SK-N-SH treated with all-trans-retinoic acid at 6 μM for 48 hours (cell line): ENCODE measurements at regions not wholly inside any gene's neighbourhood (a gene's known extent, or its start where the extent isn't known, plus 50 kb on each side); places are given as distances from the start of the nearest gene placed in this dataset.

ENCODE experiments used
- ATAC-seq: fragments of 200-7000 bp; cut with Tn5 transposase; 3 replicates; pipeline ENCODE4 v1.9.1; 2020; ENCODE audit warnings: mild to moderate bottlenecking, moderate library complexity
- ARNTL ChIP-seq: fragments of 450-650 bp; formaldehyde crosslinking; IDR thresholded peaks from 2 replicates; pipeline ENCODE4 v1.5.0; 2020; ENCODE audit warnings: low read depth, mild to moderate bottlenecking, moderate library complexity, borderline replicate concordance
- CSDC2 ChIP-seq: fragments of 250-450 bp; sonication (Bioruptor Pico); IDR thresholded peaks from 2 replicates; pipeline ENCODE4 v1.5.0; 2020; ENCODE audit warnings: mild to moderate bottlenecking, moderate library complexity
- ESRRG ChIP-seq: fragments of 250-450 bp; sonication (Bioruptor Pico); IDR thresholded peaks from 2 replicates; pipeline ENCODE4 v1.6.1; 2021; ENCODE audit warnings: mild to moderate bottlenecking
- GLIS3 ChIP-seq: fragments of 250-450 bp; sonication (Bioruptor Pico); IDR thresholded peaks from 2 replicates; pipeline ENCODE4 v1.5.0; 2020; ENCODE audit warnings: mild to moderate bottlenecking, moderate library complexity
- OSR1 ChIP-seq: fragments of 250-450 bp; sonication (Bioruptor Pico); IDR thresholded peaks from 2 replicates; pipeline ENCODE4 v1.8.0; 2022; ENCODE audit warnings: moderate library complexity, mild to moderate bottlenecking, inconsistent platforms
- PPARA ChIP-seq: fragments of 250-450 bp; sonication (Bioruptor Pico); IDR thresholded peaks from 2 replicates; pipeline ENCODE4 v1.5.0; 2020; ENCODE audit warnings: mild to moderate bottlenecking, borderline replicate concordance
- RARB ChIP-seq: fragments of 250-450 bp; sonication (Bioruptor Pico); IDR thresholded peaks from 2 replicates; pipeline ENCODE4 v1.8.0; 2021; ENCODE audit warnings: mild to moderate bottlenecking, moderate library complexity
- SNAI2 ChIP-seq: fragments of 250-450 bp; sonication (Bioruptor Pico); IDR thresholded peaks from 2 replicates; pipeline ENCODE4 v1.5.0; 2020; ENCODE audit warnings: mild to moderate bottlenecking, moderate library complexity
- TOX ChIP-seq: fragments of 250-450 bp; sonication (Bioruptor Pico); IDR thresholded peaks from 2 replicates; pipeline ENCODE4 v1.8.0; 2021; ENCODE audit warnings: mild to moderate bottlenecking, moderate library complexity, borderline replicate concordance
- ZC3H10 ChIP-seq: fragments of 250-450 bp; sonication (Bioruptor Pico); IDR thresholded peaks from 2 replicates; pipeline ENCODE4 v1.5.1; 2021; ENCODE audit warnings: mild to moderate bottlenecking, moderate library complexity
- ZFP3 ChIP-seq: fragments of 250-450 bp; sonication (Bioruptor Pico); IDR thresholded peaks from 2 replicates; pipeline ENCODE4 v1.5.0; 2020; ENCODE audit warnings: mild to moderate bottlenecking, moderate library complexity
- ZFP30 ChIP-seq: fragments of 450-650 bp; formaldehyde crosslinking; IDR thresholded peaks from 2 replicates; pipeline ENCODE4 v1.5.0; 2022; ENCODE audit warnings: mild to moderate bottlenecking, moderate library complexity
- ZNF565 ChIP-seq: fragments of 450-650 bp; formaldehyde crosslinking; conservative IDR thresholded peaks from 2 replicates; pipeline ENCODE4 v1.5.0; 2020; ENCODE audit warnings: low read depth, mild to moderate bottlenecking, moderate library complexity
- ZNF70 ChIP-seq: fragments of 450-650 bp; formaldehyde crosslinking; IDR thresholded peaks from 2 replicates; pipeline ENCODE4 v1.5.0; 2020; ENCODE audit warnings: mild to moderate bottlenecking, moderate library complexity
- ZNF8 ChIP-seq: fragments of 450-650 bp; formaldehyde crosslinking; IDR thresholded peaks from 2 replicates; pipeline ENCODE4 v1.5.0; 2020; ENCODE audit warnings: mild to moderate bottlenecking, moderate library complexity
- TF ChIP-seq, protein P1 (sequence below): fragments of 250-450 bp; sonication (Bioruptor Pico); IDR thresholded peaks from 2 replicates; pipeline ENCODE4 v1.8.0; 2021; ENCODE audit warnings: low read depth, mild to moderate bottlenecking, moderate library complexity, borderline replicate concordance
- TF ChIP-seq, protein P2 (sequence below): fragments of 250-450 bp; sonication (Bioruptor Pico); IDR thresholded peaks from 2 replicates; pipeline ENCODE4 v1.8.0; 2020; ENCODE audit warnings: mild to moderate bottlenecking, moderate library complexity, borderline replicate concordance
- TF ChIP-seq, protein P3 (sequence below): fragments of 250-450 bp; sonication (Bioruptor Pico); IDR thresholded peaks from 2 replicates; pipeline ENCODE4 v1.5.1; 2020; ENCODE audit warnings: low read depth, mild to moderate bottlenecking, moderate library complexity
- TF ChIP-seq, protein P4 (sequence below): fragments of 250-450 bp; sonication (Bioruptor Pico); IDR thresholded peaks from 2 replicates; pipeline ENCODE4 v1.5.1; 2021; ENCODE audit warnings: mild to moderate bottlenecking, moderate library complexity
- TF ChIP-seq, protein P5 (sequence below): fragments of 250-450 bp; sonication (Bioruptor Pico); IDR thresholded peaks from 2 replicates; pipeline ENCODE4 v1.5.0; 2020; ENCODE audit warnings: mild to moderate bottlenecking, moderate library complexity

DNA sequence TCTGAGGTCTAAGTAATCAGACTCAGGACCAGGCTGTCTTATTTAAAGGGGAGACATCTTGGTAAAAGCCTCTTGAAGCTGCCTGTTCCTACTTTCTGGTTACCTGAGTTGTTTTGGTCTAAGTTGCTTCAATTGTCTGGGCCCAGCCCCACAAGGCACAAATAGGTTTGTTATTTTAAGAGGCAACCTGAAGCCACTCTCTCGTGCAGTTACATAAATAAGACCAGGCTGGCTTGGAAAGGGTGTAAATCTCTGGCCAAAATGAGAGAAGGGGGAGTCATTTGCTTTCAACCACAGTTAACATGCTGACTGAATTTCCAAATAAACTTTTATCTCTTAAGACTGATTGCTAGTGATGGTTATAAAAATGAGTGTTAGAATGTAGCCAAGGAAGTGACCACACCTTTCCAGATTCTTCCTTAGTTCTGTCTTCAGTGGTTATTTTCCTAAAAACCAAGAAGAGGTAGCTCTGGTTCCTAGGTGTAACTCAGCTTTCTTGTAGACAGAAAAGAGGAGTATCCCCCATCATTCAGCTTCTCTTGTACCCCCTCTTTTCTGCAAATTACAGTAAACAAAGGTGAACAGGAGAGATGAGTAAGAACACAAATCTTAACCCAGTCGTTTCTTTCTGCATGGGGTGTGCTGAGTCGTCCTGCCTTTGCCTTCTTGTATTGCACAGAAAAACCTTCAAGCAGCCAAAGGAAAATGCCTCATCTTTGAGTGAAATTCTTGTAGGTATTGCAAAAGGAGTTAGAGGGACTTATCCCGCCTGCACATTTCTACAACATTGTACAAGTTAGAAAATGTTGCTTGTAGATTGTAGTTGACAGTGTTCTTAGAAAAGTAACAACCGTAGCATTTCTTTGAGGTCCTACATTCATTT lies 161.5 kb upstream of the NT5C1B start:
- TF ChIP-seq ARNTL (no peak), ZC3H10 (CRISPR knock-in tag) (no peak), ZFP30 (CRISPR knock-in tag) (no peak), RARB (CRISPR knock-in tag) (no peak), CSDC2 (no peak), ZNF565 (CRISPR knock-in tag) (no peak)
- TF ChIP-seq, protein P1, sequence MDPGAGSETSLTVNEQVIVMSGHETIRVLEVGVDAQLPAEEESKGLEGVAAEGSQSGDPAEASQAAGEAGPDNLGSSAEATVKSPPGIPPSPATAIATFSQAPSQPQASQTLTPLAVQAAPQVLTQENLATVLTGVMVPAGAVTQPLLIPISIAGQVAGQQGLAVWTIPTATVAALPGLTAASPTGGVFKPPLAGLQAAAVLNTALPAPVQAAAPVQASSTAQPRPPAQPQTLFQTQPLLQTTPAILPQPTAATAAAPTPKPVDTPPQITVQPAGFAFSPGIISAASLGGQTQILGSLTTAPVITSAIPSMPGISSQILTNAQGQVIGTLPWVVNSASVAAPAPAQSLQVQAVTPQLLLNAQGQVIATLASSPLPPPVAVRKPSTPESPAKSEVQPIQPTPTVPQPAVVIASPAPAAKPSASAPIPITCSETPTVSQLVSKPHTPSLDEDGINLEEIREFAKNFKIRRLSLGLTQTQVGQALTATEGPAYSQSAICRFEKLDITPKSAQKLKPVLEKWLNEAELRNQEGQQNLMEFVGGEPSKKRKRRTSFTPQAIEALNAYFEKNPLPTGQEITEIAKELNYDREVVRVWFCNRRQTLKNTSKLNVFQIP: no peak
- ATAC-seq: peak; percentile 59

DNA sequence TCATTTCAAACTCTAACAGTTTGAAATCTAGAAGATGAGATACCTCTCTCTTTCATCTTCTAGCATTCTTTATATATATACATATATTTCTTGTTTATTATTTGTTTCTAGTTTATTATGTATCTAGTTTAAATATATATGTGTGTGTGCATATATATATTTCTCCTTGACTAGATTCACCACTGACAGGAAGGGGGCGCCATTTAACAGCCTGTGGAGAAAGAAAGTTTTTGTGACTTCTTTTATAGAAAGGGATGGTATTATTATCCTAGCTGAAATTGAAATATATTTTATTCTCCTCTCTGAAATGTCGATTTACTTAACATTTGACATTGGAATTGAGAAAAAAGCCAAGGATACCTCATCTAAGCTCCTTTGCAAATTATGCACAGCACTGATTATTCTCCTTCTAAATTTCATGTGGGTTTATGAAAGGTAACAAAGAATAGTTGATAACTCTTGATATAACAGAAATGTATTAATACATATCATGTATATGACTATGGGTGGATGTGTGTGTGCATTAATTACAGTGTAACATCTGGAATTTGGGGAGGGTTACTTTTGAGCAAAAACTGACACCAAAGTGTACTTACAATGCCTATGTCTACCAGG lies 160.7 kb upstream of the NT5C1B start:
- TF ChIP-seq ZNF565 (CRISPR knock-in tag) (no peak), ZFP3 (CRISPR knock-in tag) (no peak), ZFP30 (CRISPR knock-in tag) (no peak), GLIS3 (CRISPR knock-in tag) (no peak), ZNF70 (no peak), TOX (no peak), CSDC2 (no peak), ZC3H10 (CRISPR knock-in tag) (no peak), PPARA (CRISPR knock-in tag) (no peak), ARNTL (no peak), ESRRG (no peak), RARB (CRISPR knock-in tag) (no peak)
- TF ChIP-seq, protein P2, sequence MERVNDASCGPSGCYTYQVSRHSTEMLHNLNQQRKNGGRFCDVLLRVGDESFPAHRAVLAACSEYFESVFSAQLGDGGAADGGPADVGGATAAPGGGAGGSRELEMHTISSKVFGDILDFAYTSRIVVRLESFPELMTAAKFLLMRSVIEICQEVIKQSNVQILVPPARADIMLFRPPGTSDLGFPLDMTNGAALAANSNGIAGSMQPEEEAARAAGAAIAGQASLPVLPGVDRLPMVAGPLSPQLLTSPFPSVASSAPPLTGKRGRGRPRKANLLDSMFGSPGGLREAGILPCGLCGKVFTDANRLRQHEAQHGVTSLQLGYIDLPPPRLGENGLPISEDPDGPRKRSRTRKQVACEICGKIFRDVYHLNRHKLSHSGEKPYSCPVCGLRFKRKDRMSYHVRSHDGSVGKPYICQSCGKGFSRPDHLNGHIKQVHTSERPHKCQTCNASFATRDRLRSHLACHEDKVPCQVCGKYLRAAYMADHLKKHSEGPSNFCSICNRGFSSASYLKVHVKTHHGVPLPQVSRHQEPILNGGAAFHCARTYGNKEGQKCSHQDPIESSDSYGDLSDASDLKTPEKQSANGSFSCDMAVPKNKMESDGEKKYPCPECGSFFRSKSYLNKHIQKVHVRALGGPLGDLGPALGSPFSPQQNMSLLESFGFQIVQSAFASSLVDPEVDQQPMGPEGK (CRISPR knock-in tag): no peak
- TF ChIP-seq, protein P1: no peak
- TF ChIP-seq, protein P3, sequence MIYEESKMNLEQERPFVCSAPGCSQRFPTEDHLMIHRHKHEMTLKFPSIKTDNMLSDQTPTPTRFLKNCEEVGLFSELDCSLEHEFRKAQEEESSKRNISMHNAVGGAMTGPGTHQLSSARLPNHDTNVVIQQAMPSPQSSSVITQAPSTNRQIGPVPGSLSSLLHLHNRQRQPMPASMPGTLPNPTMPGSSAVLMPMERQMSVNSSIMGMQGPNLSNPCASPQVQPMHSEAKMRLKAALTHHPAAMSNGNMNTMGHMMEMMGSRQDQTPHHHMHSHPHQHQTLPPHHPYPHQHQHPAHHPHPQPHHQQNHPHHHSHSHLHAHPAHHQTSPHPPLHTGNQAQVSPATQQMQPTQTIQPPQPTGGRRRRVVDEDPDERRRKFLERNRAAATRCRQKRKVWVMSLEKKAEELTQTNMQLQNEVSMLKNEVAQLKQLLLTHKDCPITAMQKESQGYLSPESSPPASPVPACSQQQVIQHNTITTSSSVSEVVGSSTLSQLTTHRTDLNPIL (CRISPR knock-in tag): no peak
- TF ChIP-seq, protein P4, sequence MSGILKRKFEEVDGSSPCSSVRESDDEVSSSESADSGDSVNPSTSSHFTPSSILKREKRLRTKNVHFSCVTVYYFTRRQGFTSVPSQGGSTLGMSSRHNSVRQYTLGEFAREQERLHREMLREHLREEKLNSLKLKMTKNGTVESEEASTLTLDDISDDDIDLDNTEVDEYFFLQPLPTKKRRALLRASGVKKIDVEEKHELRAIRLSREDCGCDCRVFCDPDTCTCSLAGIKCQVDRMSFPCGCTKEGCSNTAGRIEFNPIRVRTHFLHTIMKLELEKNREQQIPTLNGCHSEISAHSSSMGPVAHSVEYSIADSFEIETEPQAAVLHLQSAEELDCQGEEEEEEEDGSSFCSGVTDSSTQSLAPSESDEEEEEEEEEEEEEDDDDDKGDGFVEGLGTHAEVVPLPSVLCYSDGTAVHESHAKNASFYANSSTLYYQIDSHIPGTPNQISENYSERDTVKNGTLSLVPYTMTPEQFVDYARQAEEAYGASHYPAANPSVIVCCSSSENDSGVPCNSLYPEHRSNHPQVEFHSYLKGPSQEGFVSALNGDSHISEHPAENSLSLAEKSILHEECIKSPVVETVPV (CRISPR knock-in tag): no peak
- ATAC-seq: peak; percentile 86

DNA sequence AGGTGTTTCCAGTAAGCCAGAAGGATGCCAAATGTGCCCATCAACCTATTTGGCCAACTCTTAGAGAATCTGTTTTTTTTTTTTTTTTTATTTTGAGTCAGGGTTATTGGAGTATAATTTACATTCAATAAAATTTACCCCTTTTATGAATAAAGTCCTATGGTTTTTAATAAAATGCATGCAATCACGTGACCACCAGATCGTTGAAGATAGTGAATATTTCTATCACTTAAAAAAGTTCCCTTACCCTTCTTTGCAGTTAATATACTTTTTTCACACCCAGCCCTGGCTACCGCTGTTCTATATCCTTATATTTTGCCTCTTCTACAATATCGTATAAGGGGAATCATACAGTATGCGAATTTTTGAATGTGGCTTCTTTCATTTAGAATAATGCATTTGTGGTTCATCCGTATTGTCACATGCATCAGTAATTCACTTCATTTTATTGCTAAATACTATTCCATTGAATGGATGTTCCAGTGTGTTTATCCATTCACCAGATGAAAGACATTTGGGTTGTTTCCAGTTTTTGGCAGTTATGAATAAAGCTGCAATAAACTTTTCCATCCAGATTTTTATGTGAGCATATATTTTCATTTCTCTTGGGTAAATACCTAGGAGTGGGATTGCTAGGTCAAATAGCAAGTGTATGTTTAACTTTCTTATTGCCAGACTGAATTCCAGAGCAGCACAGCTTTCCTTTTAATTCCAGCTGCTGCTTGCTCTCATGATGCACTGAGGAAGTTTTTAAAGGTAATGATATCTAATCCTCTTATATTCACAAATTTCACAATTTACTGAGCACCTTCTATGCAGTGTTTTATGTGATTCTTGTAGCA lies 156.3 kb upstream of the NT5C1B start:
- TF ChIP-seq ZNF565 (CRISPR knock-in tag) (no peak), OSR1 (no peak), SNAI2 (no peak), ZC3H10 (CRISPR knock-in tag) (no peak), CSDC2 (no peak), ZNF8 (CRISPR knock-in tag) (no peak), ZFP30 (CRISPR knock-in tag) (no peak), ARNTL (no peak)
- TF ChIP-seq, protein P1: no peak
- TF ChIP-seq, protein P5, sequence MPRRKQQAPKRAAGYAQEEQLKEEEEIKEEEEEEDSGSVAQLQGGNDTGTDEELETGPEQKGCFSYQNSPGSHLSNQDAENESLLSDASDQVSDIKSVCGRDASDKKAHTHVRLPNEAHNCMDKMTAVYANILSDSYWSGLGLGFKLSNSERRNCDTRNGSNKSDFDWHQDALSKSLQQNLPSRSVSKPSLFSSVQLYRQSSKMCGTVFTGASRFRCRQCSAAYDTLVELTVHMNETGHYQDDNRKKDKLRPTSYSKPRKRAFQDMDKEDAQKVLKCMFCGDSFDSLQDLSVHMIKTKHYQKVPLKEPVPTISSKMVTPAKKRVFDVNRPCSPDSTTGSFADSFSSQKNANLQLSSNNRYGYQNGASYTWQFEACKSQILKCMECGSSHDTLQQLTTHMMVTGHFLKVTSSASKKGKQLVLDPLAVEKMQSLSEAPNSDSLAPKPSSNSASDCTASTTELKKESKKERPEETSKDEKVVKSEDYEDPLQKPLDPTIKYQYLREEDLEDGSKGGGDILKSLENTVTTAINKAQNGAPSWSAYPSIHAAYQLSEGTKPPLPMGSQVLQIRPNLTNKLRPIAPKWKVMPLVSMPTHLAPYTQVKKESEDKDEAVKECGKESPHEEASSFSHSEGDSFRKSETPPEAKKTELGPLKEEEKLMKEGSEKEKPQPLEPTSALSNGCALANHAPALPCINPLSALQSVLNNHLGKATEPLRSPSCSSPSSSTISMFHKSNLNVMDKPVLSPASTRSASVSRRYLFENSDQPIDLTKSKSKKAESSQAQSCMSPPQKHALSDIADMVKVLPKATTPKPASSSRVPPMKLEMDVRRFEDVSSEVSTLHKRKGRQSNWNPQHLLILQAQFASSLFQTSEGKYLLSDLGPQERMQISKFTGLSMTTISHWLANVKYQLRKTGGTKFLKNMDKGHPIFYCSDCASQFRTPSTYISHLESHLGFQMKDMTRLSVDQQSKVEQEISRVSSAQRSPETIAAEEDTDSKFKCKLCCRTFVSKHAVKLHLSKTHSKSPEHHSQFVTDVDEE (CRISPR knock-in tag): no peak
- no peak for ATAC-seq
